ENCODE measurements at regions not wholly inside any gene's neighbourhood (a gene's known extent, or its start where the extent isn't known, plus 50 kb on each side); places are given as distances from the start of the nearest gene placed in this dataset.

DNA sequence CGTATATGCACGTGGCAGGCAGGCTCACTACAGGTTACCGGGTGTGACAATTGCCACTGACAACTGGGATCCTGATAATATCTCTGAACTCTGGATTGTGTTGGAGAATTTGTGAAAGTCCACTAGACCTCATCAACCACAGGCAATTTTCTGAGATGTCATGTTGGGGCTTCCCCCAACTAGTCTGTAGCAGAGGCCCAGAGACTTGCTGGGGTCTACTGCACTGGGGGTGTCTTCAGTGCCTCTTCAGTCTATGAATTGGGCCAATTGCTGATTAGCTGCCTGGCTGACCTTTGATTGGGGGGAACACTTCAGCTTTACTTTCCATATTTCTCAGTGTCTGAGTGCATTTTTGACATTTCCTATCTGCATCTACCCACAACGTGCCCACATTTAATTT lies 201.5 kb downstream of the MTX2 start:
- peaks cover 11% of the 10 kb centered on the region for H3K4me1 Mint-ChIP-seq
- no peaks in the 10 kb centered on the region for H3K36me3 Mint-ChIP-seq
- ATAC-seq (ENCODE audit: low read depth) (no peak), DNase-seq (ENCODE audit: low spot score in 2 of 2) (no peak)
- no peaks in the 10 kb centered on the region for H3K9me3 Mint-ChIP-seq
- peaks cover 8% of the 10 kb centered on the region for H3K27me3 Mint-ChIP-seq
- H3K27ac Mint-ChIP-seq: no peak overlapping the region
- H3K4me3 Mint-ChIP-seq: no peak overlapping the region

DNA sequence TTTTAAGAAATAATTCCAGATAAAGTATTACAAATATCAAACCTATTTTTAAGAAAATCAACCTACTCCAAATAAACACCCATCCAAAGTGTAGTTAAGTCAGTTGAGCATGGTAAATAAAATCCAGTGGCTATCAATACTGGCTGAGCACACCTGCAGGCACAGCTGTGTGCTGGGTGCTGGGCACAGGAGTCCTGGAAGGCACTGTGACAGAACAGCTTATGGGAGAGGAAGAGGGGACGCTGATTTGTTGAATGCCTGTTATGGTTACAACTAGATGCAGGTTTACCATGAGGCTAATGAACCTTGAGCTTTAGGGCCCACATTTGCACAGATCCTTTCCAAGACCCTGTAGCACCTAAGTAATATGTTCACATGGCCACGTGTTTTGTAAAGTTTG lies 202.7 kb downstream of the MTX2 start:
- H3K4me3 Mint-ChIP-seq: no peak overlapping the region
- H3K27ac Mint-ChIP-seq: no peak overlapping the region
- DNase-seq (ENCODE audit: low spot score in 2 of 2) (no peak), ATAC-seq (ENCODE audit: low read depth) (no peak)
- peaks cover 11% of the 10 kb centered on the region for H3K4me1 Mint-ChIP-seq
- H3K9me3 Mint-ChIP-seq: no peaks in the 10 kb centered on the region
- H3K27me3 Mint-ChIP-seq: peaks cover 4% of the 10 kb centered on the region
- H3K36me3 Mint-ChIP-seq: no peaks in the 10 kb centered on the region

DNA sequence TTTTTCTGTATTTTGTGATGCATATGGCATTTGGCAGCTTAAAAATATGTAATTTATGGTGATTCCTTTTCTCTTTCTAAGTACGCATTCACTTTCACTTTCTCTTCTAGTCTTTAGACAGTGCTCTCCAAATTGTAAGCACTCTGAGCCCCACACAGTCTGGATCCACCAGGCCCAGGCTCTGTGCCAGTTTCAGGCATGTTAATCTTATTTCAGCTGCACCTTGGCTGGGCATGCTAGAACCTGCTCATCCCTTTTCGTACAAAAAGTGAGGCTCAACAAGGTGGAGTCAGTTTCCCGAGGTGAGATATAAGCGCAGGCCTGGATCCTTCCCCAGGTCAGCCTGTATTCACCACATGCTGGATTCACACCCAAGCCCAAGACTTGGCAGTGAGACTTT lies 203.9 kb downstream of the MTX2 start:
- Mint-ChIP-seq H3K4me3 (peak overlapping the region; percentile 42), H3K4me1 (peaks cover 11% of the 10 kb centered on the region), H3K9me3 (no peaks in the 10 kb centered on the region), H3K27ac (peak overlapping the region; percentile 32), H3K27me3 (peaks cover 5% of the 10 kb centered on the region), H3K36me3 (no peaks in the 10 kb centered on the region)
- DNase-seq (ENCODE audit: low spot score in 2 of 2) (no peak), ATAC-seq (ENCODE audit: low read depth) (no peak)

DNA sequence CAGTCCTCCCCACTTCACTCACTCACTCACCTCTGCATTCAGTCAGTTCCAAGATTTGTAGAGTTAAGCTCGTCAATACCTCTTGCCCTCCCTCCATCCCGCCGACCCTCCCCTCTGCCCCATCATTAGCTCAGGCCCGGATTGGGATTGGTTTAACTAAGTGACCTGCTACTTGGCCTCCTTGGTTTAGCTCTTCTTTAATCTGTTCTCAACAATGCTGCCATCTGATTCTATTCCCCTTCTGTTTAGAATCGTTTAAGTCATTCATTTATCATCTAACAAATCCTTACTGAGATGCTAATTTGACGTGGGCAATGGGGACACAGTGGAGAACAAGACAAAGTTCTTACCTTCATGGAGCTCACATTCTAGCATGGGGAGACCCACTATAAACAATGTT lies 204.6 kb downstream of the MTX2 start:
- H3K4me3 Mint-ChIP-seq: no peak overlapping the region

DNA sequence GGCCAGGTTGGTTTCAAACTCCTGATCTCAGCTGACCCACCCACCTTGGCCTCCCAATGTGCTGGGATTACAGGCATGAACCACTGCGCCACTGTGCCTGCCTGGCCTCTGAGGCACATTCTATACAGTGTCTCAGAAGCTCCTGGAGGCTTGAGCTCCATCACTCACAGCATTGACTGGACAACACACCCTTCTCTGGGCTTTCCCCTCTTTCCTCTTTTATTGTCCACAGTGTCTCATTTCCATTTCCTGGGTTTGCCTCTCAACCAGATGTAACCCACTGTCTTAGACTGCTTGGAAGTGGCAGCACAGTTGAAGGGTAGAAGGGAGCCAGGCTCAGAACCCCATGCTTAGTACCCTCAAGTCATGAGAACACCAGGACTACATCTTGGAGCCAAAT lies 208.1 kb downstream of the MTX2 start:
- peaks cover 7% of the 10 kb centered on the region for H3K4me1 Mint-ChIP-seq

More for the DNA sequence above, 204.6 kb downstream of the MTX2 start:
- no peaks in the 10 kb centered on the region for H3K9me3 Mint-ChIP-seq
- no peaks in the 10 kb centered on the region for H3K36me3 Mint-ChIP-seq
- ATAC-seq (ENCODE audit: low read depth): no peak
- no peak for DNase-seq (ENCODE audit: low spot score in 2 of 2)
- peaks cover 5% of the 10 kb centered on the region for H3K27me3 Mint-ChIP-seq
- H3K4me1 Mint-ChIP-seq: peaks cover 11% of the 10 kb centered on the region
- no peak overlapping the region for H3K27ac Mint-ChIP-seq

DNA sequence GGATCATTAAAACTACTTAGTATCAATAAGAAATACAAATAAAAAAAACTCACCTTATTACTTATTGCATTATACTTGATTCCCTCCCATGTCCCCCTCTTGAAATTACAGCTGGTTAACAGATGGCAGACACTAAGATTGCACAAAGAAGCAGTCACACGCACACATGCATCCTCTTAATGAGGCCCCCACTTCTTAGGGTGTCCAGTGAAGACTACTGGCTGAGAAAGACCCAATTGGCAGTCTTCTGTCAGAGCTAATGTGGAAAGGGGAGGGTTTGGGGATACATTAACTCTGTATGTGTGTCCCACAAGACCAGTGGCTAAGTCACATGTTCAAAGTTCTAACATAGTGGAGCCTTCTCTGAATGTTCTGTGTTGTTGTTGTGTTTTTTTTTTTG lies 210.7 kb downstream of the MTX2 start:
- no peaks in the 10 kb centered on the region for H3K36me3 Mint-ChIP-seq
- no peak for ATAC-seq (ENCODE audit: low read depth)

More for the DNA sequence above, 208.1 kb downstream of the MTX2 start:
- ATAC-seq (ENCODE audit: low read depth) (no peak), DNase-seq (ENCODE audit: low spot score in 2 of 2) (no peak)
- no peak overlapping the region for H3K27ac Mint-ChIP-seq
- H3K27me3 Mint-ChIP-seq: peaks cover 7% of the 10 kb centered on the region
- H3K9me3 Mint-ChIP-seq: no peaks in the 10 kb centered on the region
- H3K4me3 Mint-ChIP-seq: no peak overlapping the region
- H3K36me3 Mint-ChIP-seq: no peaks in the 10 kb centered on the region

DNA sequence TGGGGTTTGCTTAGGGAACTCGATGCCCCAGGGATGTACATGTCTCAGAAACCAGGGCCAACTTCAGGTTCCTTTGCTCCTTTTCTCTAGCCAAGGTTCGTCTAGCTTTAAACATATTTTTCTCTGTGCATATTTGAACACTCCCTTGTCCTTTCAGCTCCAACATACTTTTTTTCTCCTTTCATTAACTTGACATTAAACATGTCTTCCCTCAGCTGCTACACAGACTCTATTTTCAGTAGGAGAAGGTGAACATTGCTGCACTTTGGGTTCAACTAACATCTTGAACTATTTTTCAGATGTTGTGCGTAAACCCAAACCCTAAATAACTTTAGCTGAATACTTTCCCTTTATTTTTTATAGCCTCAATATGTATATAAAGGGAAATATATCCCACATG lies 212.9 kb downstream of the MTX2 start:
- Mint-ChIP-seq H3K27ac (no peak overlapping the region), H3K9me3 (no peaks in the 10 kb centered on the region), H3K36me3 (no peaks in the 10 kb centered on the region), H3K27me3 (peaks cover 17% of the 10 kb centered on the region), H3K4me3 (no peak overlapping the region), H3K4me1 (no peaks in the 10 kb centered on the region)
- DNase-seq (ENCODE audit: low spot score in 2 of 2) (no peak), ATAC-seq (ENCODE audit: low read depth) (no peak)

More for the DNA sequence above, 210.7 kb downstream of the MTX2 start:
- H3K27ac Mint-ChIP-seq: no peak overlapping the region
- no peak overlapping the region for H3K4me3 Mint-ChIP-seq
- H3K27me3 Mint-ChIP-seq: peaks cover 9% of the 10 kb centered on the region
- no peaks in the 10 kb centered on the region for H3K9me3 Mint-ChIP-seq
- DNase-seq (ENCODE audit: low spot score in 2 of 2): no peak
- H3K4me1 Mint-ChIP-seq: no peaks in the 10 kb centered on the region

DNA sequence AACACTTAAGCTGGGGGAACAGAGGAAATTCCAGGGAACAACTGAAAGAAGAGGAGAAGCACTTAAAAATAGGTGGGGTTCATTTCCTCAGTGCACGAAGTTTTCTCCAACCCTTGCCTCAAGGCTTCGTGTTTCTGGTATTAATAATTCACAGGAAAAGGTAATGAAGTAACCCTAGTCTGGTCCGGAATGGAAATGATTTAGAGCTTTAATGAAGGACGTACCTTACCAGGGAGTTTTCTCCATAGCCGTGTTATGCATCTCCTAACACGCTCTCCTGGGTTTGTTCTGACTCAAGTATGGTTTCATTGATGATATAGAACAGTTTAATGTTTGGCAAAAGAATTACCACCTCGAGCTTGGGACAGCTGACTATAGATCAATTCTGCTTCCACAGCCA lies 214.2 kb downstream of the MTX2 start:
- Mint-ChIP-seq H3K9me3 (peaks cover 2% of the 10 kb centered on the region), H3K36me3 (no peaks in the 10 kb centered on the region), H3K4me1 (no peaks in the 10 kb centered on the region), H3K27me3 (peaks cover 16% of the 10 kb centered on the region), H3K27ac (no peak overlapping the region), H3K4me3 (no peak overlapping the region)
- ATAC-seq (ENCODE audit: low read depth) (no peak), DNase-seq (ENCODE audit: low spot score in 2 of 2) (no peak)

DNA sequence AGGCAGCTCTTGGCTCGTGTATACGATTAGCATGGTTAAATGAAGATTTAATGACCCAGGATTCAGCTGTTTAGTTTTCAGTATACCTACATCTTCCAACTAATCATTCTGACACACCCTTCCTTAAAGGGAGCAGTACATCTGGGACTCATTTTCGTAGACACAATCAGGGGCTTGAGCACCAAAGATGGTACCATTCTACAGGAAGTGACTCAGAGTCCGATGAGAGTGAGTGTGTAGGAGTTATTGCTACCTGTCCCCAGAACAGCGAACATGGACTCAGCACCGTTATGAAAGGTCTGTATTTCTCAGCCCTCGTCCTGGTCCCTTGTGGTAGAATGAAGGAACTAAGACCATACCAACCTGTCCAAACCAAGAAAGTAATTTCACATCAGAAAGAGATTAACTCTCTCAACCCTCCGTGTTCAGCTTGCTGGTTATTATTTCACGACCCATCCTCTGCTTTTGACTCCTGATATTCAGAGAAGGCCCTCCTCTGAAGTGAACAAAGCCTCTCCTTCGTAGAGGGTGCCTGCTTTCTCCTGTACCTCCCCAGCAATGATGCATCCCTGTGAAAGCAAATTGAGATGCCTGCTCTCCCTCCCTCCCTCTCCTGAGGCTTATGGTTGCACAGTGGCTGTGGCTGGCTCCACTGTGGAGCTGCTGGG lies 214.8 kb downstream of the MTX2 start:
- H3K4me3 Mint-ChIP-seq: no peak overlapping the region
- H3K9me3 Mint-ChIP-seq: peaks cover 2% of the 10 kb centered on the region
- ATAC-seq (ENCODE audit: low read depth): no peak
- no peaks in the 10 kb centered on the region for H3K4me1 Mint-ChIP-seq
- H3K27me3 Mint-ChIP-seq: peaks cover 16% of the 10 kb centered on the region
- H3K36me3 Mint-ChIP-seq: no peaks in the 10 kb centered on the region
- H3K27ac Mint-ChIP-seq: no peak overlapping the region
- no peak for DNase-seq (ENCODE audit: low spot score in 2 of 2)

DNA sequence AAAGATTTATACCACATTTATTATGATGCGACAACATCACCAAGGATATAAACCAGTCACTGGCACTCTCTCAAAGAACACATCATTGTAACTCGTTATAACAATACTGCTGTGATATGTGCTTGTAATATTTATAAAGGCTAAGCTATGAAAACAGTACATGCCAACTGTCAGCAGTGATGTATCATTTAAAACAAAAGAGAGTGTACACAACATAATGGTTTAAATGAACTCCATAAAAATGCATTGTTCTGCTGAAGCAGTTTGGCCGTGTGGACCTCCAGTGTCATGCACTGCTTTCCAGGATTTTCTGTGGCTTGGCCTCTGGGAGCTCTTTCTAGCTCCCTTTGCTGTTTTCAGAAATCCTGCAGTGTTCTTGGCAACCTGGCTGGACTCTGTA lies 215.6 kb downstream of the MTX2 start:
- no peak for DNase-seq (ENCODE audit: low spot score in 2 of 2)
- peaks cover 16% of the 10 kb centered on the region for H3K27me3 Mint-ChIP-seq
- H3K27ac Mint-ChIP-seq: no peak overlapping the region
- peaks cover 2% of the 10 kb centered on the region for H3K9me3 Mint-ChIP-seq
- H3K4me3 Mint-ChIP-seq: no peak overlapping the region
- H3K36me3 Mint-ChIP-seq: no peaks in the 10 kb centered on the region
- H3K4me1 Mint-ChIP-seq: no peaks in the 10 kb centered on the region
- no peak for ATAC-seq (ENCODE audit: low read depth)

DNA sequence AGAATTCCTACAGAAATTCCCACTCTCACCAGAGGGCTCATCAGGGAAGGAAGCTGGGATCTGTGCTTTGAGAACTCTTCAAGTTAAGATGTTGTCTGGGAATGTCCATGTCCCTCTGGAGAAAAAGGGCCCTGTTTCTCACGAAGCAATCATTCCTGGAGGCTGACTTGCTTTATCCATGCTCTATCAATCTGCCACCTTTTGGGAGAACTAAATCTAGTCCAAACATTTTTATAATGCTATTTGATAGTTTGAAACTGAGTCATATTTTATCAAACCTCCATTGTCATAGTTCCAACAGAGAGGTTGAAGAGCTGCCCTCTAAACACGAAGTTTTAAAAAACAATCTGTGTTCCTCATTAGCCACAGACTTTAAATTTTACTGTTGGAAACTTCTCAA lies 219.2 kb downstream of the MTX2 start:
- no peak overlapping the region for H3K27ac Mint-ChIP-seq
- H3K9me3 Mint-ChIP-seq: peaks cover 2% of the 10 kb centered on the region
- H3K27me3 Mint-ChIP-seq: peaks cover 12% of the 10 kb centered on the region
- no peaks in the 10 kb centered on the region for H3K36me3 Mint-ChIP-seq
- DNase-seq (ENCODE audit: low spot score in 2 of 2) (no peak), ATAC-seq (ENCODE audit: low read depth) (no peak)
- peaks cover 8% of the 10 kb centered on the region for H3K4me1 Mint-ChIP-seq
- no peak overlapping the region for H3K4me3 Mint-ChIP-seq

DNA sequence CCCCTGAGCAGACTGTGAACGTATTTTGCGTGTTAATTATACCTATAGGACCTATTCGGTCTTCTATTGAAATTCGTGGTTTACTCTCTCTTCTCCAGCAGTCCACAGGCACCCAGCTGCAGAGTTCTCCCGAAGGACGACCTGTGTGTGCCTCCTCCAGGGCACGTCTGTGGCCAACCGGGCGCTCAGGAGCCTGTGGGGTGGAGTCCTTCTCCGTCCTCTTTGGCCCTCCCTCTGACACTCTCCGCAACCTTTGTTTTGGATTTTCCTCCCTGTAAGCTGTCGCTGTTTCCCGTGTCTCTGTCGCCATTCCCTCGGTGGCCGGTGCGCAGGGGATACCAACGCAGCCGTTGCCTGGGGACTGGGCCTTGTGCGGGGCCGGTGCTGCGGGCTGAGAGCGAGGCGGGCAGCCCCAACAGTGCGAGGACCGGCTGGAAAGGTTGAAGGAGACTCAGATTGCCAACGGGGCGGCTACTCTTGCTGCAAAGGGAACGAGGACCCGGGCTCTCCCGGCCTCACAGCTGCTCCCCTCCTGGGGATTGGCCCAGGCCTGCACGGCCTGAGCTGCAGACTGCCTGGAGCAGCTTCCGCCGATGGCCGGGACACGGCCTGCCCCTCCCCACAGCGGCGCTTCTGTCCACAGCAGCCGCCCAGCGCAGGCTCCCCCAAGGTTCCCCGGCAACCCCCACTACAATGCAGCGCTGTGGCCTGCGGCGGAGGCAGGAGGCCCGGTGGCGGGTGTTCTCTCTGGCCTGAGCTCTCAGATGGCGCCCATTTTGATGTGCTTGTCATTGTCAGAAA lies 221.0 kb downstream of the MTX2 start:
- Mint-ChIP-seq H3K36me3 (no peaks in the 10 kb centered on the region), H3K9me3 (peaks cover 2% of the 10 kb centered on the region), H3K27me3 (peaks cover 16% of the 10 kb centered on the region), H3K4me1 (peaks cover 16% of the 10 kb centered on the region), H3K4me3 (no peak overlapping the region), H3K27ac (no peak overlapping the region)
- DNase-seq (ENCODE audit: low spot score in 2 of 2) (no peak), ATAC-seq (ENCODE audit: low read depth) (no peak)

DNA sequence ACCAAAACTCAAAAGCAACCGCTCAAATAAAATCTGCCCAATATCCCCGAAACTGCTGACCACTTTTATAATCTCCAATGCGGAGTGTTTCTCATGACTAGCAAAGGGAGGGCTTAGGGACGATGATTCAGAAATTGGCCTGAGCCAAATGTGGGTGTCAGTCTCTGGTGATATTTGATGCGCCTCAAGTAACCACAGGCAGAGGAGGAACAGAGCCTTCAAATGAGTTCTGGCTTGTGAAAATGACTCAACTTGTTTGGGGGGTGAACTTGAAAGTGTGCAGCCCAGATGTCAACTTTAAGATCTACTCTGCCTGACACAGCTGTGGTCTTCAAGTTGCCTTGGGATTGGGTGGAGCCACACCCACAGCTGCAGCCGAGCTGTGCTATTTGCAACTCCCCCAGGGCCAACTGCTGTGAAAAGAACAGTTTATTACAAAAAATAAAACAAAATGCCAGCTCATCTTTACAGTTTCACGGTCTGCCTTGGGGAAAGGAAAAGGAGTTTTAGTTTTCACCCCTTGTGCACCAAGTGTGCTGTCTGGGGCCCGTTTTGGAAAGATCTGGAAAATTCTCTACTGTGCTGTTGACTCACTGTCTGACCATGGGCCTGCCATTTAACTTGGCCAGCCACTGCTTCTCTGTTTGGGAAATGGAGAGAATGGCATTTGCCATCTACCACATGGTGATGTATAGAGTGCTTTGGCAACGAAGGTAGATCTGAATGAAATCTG lies 222.1 kb downstream of the MTX2 start:
- peaks cover 16% of the 10 kb centered on the region for H3K4me1 Mint-ChIP-seq
- H3K9me3 Mint-ChIP-seq: peaks cover 2% of the 10 kb centered on the region
- H3K27ac Mint-ChIP-seq: no peak overlapping the region
- ATAC-seq (ENCODE audit: low read depth) (peak; percentile 67), DNase-seq (ENCODE audit: low spot score in 2 of 2) (peak in 1 of 2 donors; percentile 12)
- H3K27me3 Mint-ChIP-seq: peaks cover 15% of the 10 kb centered on the region
- H3K36me3 Mint-ChIP-seq: no peaks in the 10 kb centered on the region
- no peak overlapping the region for H3K4me3 Mint-ChIP-seq

DNA sequence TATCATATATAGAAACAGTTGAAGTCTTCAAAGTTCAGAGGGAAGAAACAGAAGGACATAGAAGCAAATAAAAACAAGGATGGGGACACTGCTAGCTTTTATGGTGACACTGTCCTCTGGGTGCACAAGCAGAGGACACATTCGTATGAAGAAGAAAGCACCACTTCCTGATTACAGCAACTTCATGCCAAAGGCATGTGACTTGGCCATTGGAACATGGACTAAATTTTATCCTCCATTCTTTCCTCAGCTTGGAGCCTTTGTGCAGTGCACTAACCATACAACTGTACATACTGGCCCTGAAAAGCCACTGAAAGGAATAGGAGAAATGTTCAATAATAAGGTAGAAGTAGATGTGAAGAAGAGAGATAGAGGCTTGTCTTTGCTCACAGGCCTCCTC lies 223.3 kb downstream of the MTX2 start:
- peak overlapping the region; percentile 0 for H3K4me3 Mint-ChIP-seq
- no peaks in the 10 kb centered on the region for H3K36me3 Mint-ChIP-seq

More for the DNA sequence above, 223.3 kb downstream of the MTX2 start:
- Mint-ChIP-seq H3K9me3 (peaks cover 2% of the 10 kb centered on the region), H3K4me1 (peaks cover 19% of the 10 kb centered on the region), H3K27me3 (peaks cover 12% of the 10 kb centered on the region), H3K27ac (peak overlapping the region; percentile 80)
- DNase-seq (ENCODE audit: low spot score in 2 of 2) (no peak), ATAC-seq (ENCODE audit: low read depth) (no peak)

All from memory B cell (primary cell).